OCI-LY1 (cell line): ENCODE measurements at regions not wholly inside any gene's neighbourhood (a gene's known extent, or its start where the extent isn't known, plus 50 kb on each side); places are given as distances from the start of the nearest gene placed in this dataset.

Source experiments
- H2AFZ ChIP-seq: fragments of 200-600 bp; sonication (generic), shearing (Covaris generic); 2 replicates; pipeline ENCODE4 v1.6.0; 2014; ENCODE audit warnings: antibody characterized with exemption, mild to moderate bottlenecking, low read length
- H3F3A ChIP-seq: fragments of 200-600 bp; sonication (generic), shearing (Covaris generic); 2 replicates; pipeline ENCODE4 v1.6.0; 2014; ENCODE audit warnings: mild to moderate bottlenecking, antibody characterized with exemption, low read length, moderate library complexity; ENCODE audit not compliant: insufficient read depth
- H3K27ac ChIP-seq: fragments of 200-600 bp; sonication (generic); 2 replicates; pipeline ENCODE4 v1.5.1; 2014; ENCODE audit warnings: low read length, mixed run types, mild to moderate bottlenecking, low read depth; ENCODE audit not compliant: poor library complexity, severe bottlenecking
- H3K27me3 ChIP-seq: fragments of 200-600 bp; sonication (generic); 2 replicates; pipeline ENCODE4 v1.6.0; 2014; ENCODE audit warnings: antibody characterized with exemption, mild to moderate bottlenecking, low read length, moderate library complexity; ENCODE audit not compliant: insufficient read depth
- H3K36me3 ChIP-seq: fragments of 200-600 bp; sonication (generic); 2 replicates; pipeline ENCODE4 v1.6.1; 2014; ENCODE audit warnings: mild to moderate bottlenecking, antibody characterized with exemption, low read length, moderate library complexity, mixed read lengths; ENCODE audit not compliant: insufficient read depth
- H3K4me1 ChIP-seq: fragments of 200-600 bp; sonication (generic); 2 replicates; pipeline ENCODE4 v1.5.1; 2014; ENCODE audit warnings: mild to moderate bottlenecking, low read length, moderate library complexity; ENCODE audit not compliant: insufficient read depth, severe bottlenecking
- H3K4me2 ChIP-seq: fragments of 200-600 bp; sonication (generic), shearing (Covaris generic); 2 replicates; pipeline ENCODE4 v1.6.1; 2014; ENCODE audit warnings: low read length
- H3K4me3 ChIP-seq: fragments of 200-600 bp; sonication (generic); 2 replicates; pipeline ENCODE4 v1.5.1; 2014; ENCODE audit warnings: low read length, low read depth, mild to moderate bottlenecking, mixed read lengths; ENCODE audit not compliant: poor library complexity, severe bottlenecking
- H3K79me2 ChIP-seq: fragments of 200-600 bp; shearing (Covaris generic); 2 replicates; pipeline ENCODE4 v1.6.1; 2016; ENCODE audit warnings: mixed run types, low read length, mixed read lengths; ENCODE audit not compliant: insufficient read depth
- H3K9ac ChIP-seq: fragments of 200-600 bp; sonication (generic), shearing (Covaris generic); 2 replicates; pipeline ENCODE4 v1.6.1; 2014; ENCODE audit warnings: mild to moderate bottlenecking, low read length, mixed read lengths
- H3K9me2 ChIP-seq: fragments of 200-600 bp; sonication (generic), shearing (Covaris generic); 2 replicates; pipeline ENCODE4 v1.6.1; 2014; ENCODE audit warnings: low read depth, mild to moderate bottlenecking, low read length, mixed read lengths
- H3K9me3 ChIP-seq: fragments of 200-600 bp; shearing (Covaris generic); 2 replicates; pipeline ENCODE4 v1.6.1; 2014; ENCODE audit warnings: low read length, mixed read lengths
- H4K20me1 ChIP-seq: fragments of 200-600 bp; sonication (generic), shearing (Covaris generic); 2 replicates; pipeline ENCODE4 v1.6.0; 2016; ENCODE audit warnings: mild to moderate bottlenecking, low read length; ENCODE audit not compliant: insufficient read depth
- EZH2 ChIP-seq: fragments of 200-600 bp; sonication (generic), shearing (Covaris generic); IDR thresholded peaks from 2 replicates; pipeline ENCODE4 v1.8.0; 2017; ENCODE audit warnings: borderline replicate concordance, mixed run types, mild to moderate bottlenecking, antibody characterized with exemption, low read length, moderate library complexity, mixed read lengths
- TF ChIP-seq, protein P1 (sequence below): fragments of 200-600 bp; sonication (generic), shearing (Covaris generic); IDR thresholded peaks from 2 replicates; pipeline ENCODE4 v1.5.1; 2017; ENCODE audit warnings: mild to moderate bottlenecking, antibody characterized with exemption, low read length, moderate library complexity, mixed read lengths

DNA sequence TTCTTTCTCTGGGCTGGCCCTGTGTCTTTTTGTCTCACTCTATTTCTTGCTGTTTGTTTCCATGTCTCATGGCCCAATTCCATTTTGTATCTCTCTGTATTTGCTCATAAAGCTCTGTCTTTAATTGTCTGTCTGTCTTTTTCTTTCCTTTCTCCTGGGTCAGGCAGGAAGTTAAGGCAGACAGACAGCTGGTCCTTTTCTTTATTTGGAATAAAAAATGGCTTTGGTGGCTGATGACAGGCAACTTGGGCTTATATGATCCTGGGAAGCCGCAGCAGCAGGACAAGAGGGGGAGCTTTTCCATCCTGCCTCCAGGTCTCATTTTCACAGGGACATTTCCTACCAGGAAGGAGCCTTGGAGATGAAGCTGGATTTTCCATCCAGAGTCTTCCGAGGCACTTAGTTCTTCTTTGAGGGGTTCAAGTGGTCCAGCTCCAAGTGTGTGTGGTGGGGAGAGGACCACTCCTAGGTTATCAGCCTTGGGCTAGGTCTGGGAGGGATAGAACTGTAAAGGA is 138.7 kb downstream of the TDRD15 start:
- Histone ChIP-seq H4K20me1 (no peaks in the 10 kb centered on the region), H2AFZ (no peak overlapping the region), H3K9me3 (no peaks in the 10 kb centered on the region), H3K27me3 (no peaks in the 10 kb centered on the region), H3K9me2 (no peaks in the 10 kb centered on the region), H3F3A (no peaks in the 10 kb centered on the region), H3K36me3 (no peaks in the 10 kb centered on the region), H3K4me3 (no peak overlapping the region), H3K27ac (no peak overlapping the region), H3K9ac (no peak overlapping the region), H3K4me2 (no peak overlapping the region), H3K4me1 (no peaks in the 10 kb centered on the region), H3K79me2 (no peaks in the 10 kb centered on the region)
- TF ChIP-seq, protein P1, sequence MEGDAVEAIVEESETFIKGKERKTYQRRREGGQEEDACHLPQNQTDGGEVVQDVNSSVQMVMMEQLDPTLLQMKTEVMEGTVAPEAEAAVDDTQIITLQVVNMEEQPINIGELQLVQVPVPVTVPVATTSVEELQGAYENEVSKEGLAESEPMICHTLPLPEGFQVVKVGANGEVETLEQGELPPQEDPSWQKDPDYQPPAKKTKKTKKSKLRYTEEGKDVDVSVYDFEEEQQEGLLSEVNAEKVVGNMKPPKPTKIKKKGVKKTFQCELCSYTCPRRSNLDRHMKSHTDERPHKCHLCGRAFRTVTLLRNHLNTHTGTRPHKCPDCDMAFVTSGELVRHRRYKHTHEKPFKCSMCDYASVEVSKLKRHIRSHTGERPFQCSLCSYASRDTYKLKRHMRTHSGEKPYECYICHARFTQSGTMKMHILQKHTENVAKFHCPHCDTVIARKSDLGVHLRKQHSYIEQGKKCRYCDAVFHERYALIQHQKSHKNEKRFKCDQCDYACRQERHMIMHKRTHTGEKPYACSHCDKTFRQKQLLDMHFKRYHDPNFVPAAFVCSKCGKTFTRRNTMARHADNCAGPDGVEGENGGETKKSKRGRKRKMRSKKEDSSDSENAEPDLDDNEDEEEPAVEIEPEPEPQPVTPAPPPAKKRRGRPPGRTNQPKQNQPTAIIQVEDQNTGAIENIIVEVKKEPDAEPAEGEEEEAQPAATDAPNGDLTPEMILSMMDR, result no peak
- TF ChIP-seq EZH2, result no peak

- no peak overlapping the region for H3K9ac ChIP-seq
- no peak overlapping the region for H2AFZ ChIP-seq
- H3K9me3 ChIP-seq, result no peaks in the 10 kb centered on the region
- H3K36me3 ChIP-seq, result no peaks in the 10 kb centered on the region
- H3K9me2 ChIP-seq, result no peaks in the 10 kb centered on the region
- no peak overlapping the region for H3K27ac ChIP-seq
- H3F3A ChIP-seq, result no peaks in the 10 kb centered on the region
- H3K4me3 ChIP-seq, result no peak overlapping the region
- no peaks in the 10 kb centered on the region for H3K27me3 ChIP-seq
- no peaks in the 10 kb centered on the region for H3K79me2 ChIP-seq
- H3K4me1 ChIP-seq, result no peaks in the 10 kb centered on the region
- no peaks in the 10 kb centered on the region for H4K20me1 ChIP-seq
- H3K4me2 ChIP-seq, result no peak overlapping the region
- TF ChIP-seq, protein P1, result no peak
- no peak for TF ChIP-seq EZH2
Measured at GRCh38 chr2:21263622-21264021, 139.9 kb downstream of the TDRD15 start.

DNA sequence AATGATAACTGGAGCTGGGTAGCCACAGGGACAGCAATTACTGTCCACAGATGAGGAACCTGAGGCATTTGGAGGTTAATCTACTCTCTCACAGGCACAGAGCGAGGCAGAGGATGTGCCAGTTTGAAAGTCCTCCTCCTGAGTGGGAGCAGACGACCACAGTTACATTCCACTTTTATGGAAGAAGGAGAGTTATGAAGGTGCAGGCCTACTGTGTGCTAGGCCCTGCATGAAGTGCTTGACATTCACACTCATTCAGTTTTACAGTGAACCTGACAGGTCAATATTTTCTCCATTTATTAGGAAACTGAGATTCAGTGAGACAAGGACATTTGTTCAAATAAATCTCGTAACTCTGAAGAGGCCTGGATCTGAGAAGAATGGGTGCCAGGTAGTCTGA is 142.0 kb downstream of the TDRD15 start:
- Histone ChIP-seq H3K4me1 (no peaks in the 10 kb centered on the region), H3K36me3 (no peaks in the 10 kb centered on the region), H3K4me2 (no peak overlapping the region), H3K9me3 (no peaks in the 10 kb centered on the region), H3K27ac (no peak overlapping the region), H3K4me3 (no peak overlapping the region), H3K9me2 (no peaks in the 10 kb centered on the region), H3K9ac (no peak overlapping the region), H2AFZ (no peak overlapping the region), H4K20me1 (no peaks in the 10 kb centered on the region), H3K79me2 (no peaks in the 10 kb centered on the region), H3K27me3 (no peaks in the 10 kb centered on the region), H3F3A (no peaks in the 10 kb centered on the region)
- TF ChIP-seq, protein P1, result no peak
- TF ChIP-seq EZH2, result no peak
